ENCODE measurements at regions not wholly inside any gene's neighbourhood (a gene's known extent, or its start where the extent isn't known, plus 50 kb on each side); places are given as distances from the start of the nearest gene placed in this dataset.

GRCh38 chr14:28870033-28870564, 103.5 kb downstream of the FOXG1 start:
- TF ChIP-seq, protein P1, sequence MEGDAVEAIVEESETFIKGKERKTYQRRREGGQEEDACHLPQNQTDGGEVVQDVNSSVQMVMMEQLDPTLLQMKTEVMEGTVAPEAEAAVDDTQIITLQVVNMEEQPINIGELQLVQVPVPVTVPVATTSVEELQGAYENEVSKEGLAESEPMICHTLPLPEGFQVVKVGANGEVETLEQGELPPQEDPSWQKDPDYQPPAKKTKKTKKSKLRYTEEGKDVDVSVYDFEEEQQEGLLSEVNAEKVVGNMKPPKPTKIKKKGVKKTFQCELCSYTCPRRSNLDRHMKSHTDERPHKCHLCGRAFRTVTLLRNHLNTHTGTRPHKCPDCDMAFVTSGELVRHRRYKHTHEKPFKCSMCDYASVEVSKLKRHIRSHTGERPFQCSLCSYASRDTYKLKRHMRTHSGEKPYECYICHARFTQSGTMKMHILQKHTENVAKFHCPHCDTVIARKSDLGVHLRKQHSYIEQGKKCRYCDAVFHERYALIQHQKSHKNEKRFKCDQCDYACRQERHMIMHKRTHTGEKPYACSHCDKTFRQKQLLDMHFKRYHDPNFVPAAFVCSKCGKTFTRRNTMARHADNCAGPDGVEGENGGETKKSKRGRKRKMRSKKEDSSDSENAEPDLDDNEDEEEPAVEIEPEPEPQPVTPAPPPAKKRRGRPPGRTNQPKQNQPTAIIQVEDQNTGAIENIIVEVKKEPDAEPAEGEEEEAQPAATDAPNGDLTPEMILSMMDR (IDR thresholded peaks at IDR 0.05), result no peak
- TF ChIP-seq POLR2AphosphoS5 (IDR thresholded peaks at IDR 0.05) (no peak), POLR2A (IDR thresholded peaks at IDR 0.05) (no peak)
